Smooth muscle cell (in vitro differentiated cells): ENCODE measurements at regions not wholly inside any gene's neighbourhood (a gene's known extent, or its start where the extent isn't known, plus 50 kb on each side); places are given as distances from the start of the nearest gene placed in this dataset.

ENCODE experiments used
- DNase-seq: peaks from one replicate; lab custom pipeline; 2025; ENCODE audit not compliant: unreplicated experiment; lab: John Stamatoyannopoulos, UW
- H2AFZ ChIP-seq: fragments of 200-600 bp; sonication (generic); 2 replicates; pipeline ENCODE4 v1.6.0; 2016; ENCODE audit warnings: antibody characterized with exemption, low read depth, mild to moderate bottlenecking
- H3F3A ChIP-seq: fragments of 200-600 bp; sonication (generic); 2 replicates; pipeline ENCODE4 v1.6.0; 2017; ENCODE audit warnings: antibody characterized with exemption, low read depth
- H3K27ac ChIP-seq: fragments of 200-600 bp; sonication (generic); 2 replicates; pipeline ENCODE4 v1.5.1; 2016; ENCODE audit warnings: low read depth, mild to moderate bottlenecking
- H3K27me3 ChIP-seq: fragments of 200-600 bp; sonication (generic); 2 replicates; pipeline ENCODE4 v1.6.1; 2016; ENCODE audit warnings: low read depth, mild to moderate bottlenecking
- H3K36me3 ChIP-seq: fragments of 200-600 bp; sonication (generic); 2 replicates; pipeline ENCODE4 v1.5.1; 2016; ENCODE audit warnings: low read depth
- H3K4me1 ChIP-seq: fragments of 200-600 bp; sonication (generic); 2 replicates; pipeline ENCODE4 v1.5.1; 2016; ENCODE audit warnings: low read depth
- H3K4me2 ChIP-seq: fragments of 200-600 bp; sonication (generic); 2 replicates; pipeline ENCODE4 v1.6.0; 2016; ENCODE audit warnings: mild to moderate bottlenecking
- H3K4me3 ChIP-seq: fragments of 200-600 bp; sonication (generic); 2 replicates; pipeline ENCODE4 v1.5.1; 2016; ENCODE audit warnings: mild to moderate bottlenecking
- H3K79me2 ChIP-seq: fragments of 200-600 bp; sonication (generic); 2 replicates; pipeline ENCODE4 v1.6.0; 2016; ENCODE audit warnings: low read depth, mild to moderate bottlenecking
- H3K9ac ChIP-seq: fragments of 200-600 bp; sonication (generic); 2 replicates; pipeline ENCODE4 v1.6.0; 2016; ENCODE audit warnings: low read depth
- H3K9me3 ChIP-seq: fragments of 200-600 bp; sonication (generic); replicated peaks from 2 replicates; pipeline ENCODE4 v1.5.1; 2016; ENCODE audit warnings: low read depth
- H4K20me1 ChIP-seq: fragments of 200-600 bp; sonication (generic); 2 replicates; pipeline ENCODE4 v1.6.0; 2016; ENCODE audit warnings: low read depth
- CTCF ChIP-seq: fragments of 200-600 bp; sonication (generic); IDR thresholded peaks from 2 replicates; pipeline ENCODE4 v1.5.1; 2017; ENCODE audit warnings: borderline replicate concordance, mild to moderate bottlenecking, antibody characterized with exemption; ENCODE audit not compliant: insufficient read depth, poor library complexity, severe bottlenecking
- WGBS: methylation state at CpG from one replicate; pipeline ENCODE4 v1.1.7; 2016; ENCODE audit warnings: low lambda C conversion rate; 5-methylcytosine and 5-hydroxymethylcytosine counted together

DNA sequence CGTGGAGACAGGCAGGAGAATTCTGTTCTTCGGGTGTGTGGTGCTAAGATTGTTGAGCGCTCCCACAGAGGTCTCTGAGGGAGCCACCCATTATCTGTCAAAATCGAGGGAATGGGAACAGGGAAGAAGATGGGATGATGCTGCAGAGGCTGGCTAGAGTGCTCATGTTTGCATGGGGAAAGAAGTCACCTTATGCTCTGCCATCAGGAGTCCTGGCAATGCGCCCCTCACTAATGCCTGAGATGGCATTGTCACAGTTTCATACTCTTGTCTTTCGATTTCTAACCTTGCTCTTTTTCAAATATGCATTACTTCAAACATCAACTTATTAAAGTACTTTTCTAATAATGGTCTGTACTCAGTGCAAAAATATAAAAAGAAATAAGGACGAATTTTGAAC lies 463.3 kb upstream of the CELF4 start:
- no peak for DNase-seq
- Histone ChIP-seq H3K79me2 (no peaks in the 10 kb centered on the region), H3K36me3 (no peaks in the 10 kb centered on the region), H3K4me1 (peaks cover 3% of the 10 kb centered on the region), H3K9ac (no peak overlapping the region), H3K27me3 (peaks cover 10% of the 10 kb centered on the region), H3K4me2 (no peak overlapping the region), H3K9me3 (no peaks in the 10 kb centered on the region), H3F3A (no peaks in the 10 kb centered on the region), H4K20me1 (no peaks in the 10 kb centered on the region), H3K4me3 (no peak overlapping the region), H2AFZ (no peak overlapping the region), H3K27ac (no peak overlapping the region)
- 94% methylated on average over 7 of the region's 7 CpGs for WGBS
- no peak for TF ChIP-seq CTCF

DNA sequence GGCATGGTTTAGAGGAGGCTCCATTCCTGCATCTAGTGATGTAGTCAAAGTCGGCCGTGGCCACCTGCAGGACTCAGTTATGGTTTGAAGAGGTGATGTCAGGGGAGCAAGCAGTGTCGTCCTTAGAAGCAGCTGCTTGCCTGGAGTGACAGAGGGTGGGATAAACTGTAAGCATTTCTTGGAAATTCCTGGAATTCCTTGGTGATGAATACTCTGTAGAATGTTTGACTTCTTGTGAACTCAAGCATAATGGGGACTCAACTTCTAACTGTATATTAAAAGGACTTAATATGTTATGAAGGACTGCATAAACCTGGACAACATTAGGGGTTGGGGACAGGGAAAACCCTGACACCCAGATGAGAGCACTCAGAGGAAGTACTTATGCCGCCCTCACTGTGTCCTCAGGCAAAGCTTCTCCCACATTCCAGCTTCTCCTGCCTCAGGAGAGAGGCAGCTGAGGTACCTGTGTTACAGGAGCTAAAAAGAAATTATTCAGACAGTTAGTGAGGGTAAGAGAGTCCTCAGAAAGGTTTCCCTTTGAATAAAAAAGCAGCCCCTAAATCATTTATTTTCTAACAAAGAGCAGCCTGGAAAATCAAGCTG lies 459.9 kb upstream of the CELF4 start:
- 42% methylated on average over 4 of the region's 4 CpGs for WGBS
- Histone ChIP-seq H4K20me1 (no peaks in the 10 kb centered on the region), H3K4me1 (peaks cover 3% of the 10 kb centered on the region), H3K27me3 (peaks cover 10% of the 10 kb centered on the region), H2AFZ (no peak overlapping the region), H3K4me2 (no peak overlapping the region), H3K9ac (no peak overlapping the region), H3K79me2 (no peaks in the 10 kb centered on the region), H3K9me3 (no peaks in the 10 kb centered on the region), H3K36me3 (no peaks in the 10 kb centered on the region), H3K27ac (no peak overlapping the region), H3K4me3 (no peak overlapping the region), H3F3A (no peaks in the 10 kb centered on the region)
- TF ChIP-seq CTCF: no peak
- no peak for DNase-seq

DNA sequence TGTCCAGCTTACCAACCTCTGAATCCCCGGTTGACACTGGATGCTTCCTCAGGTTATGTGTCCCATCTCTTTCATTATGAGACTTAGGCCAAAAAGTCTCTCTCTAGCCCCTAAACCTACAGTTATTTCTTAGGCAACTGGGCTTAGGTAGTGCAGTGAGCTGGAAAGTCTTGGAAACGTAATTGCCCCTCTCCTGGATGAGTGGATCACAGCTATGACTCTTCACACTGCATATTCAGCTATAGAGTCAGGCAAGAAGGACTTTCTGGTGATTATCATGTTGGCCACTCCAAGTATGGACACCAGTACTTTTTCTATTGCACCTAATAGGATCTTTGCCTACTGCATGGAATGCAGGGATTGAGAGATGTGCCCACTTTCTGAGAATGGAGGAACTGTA lies 458.3 kb upstream of the CELF4 start:
- Histone ChIP-seq H3K27me3 (no peaks in the 10 kb centered on the region), H4K20me1 (no peaks in the 10 kb centered on the region), H3K4me1 (peaks cover 3% of the 10 kb centered on the region), H3K9me3 (no peaks in the 10 kb centered on the region), H3K4me2 (no peak overlapping the region), H3K27ac (no peak overlapping the region), H3K79me2 (no peaks in the 10 kb centered on the region), H2AFZ (no peak overlapping the region), H3K4me3 (no peak overlapping the region), H3K36me3 (no peaks in the 10 kb centered on the region), H3F3A (no peaks in the 10 kb centered on the region), H3K9ac (no peak overlapping the region)
- DNase-seq: no peak
- no peak for TF ChIP-seq CTCF
- 93% methylated on average over 2 of the region's 2 CpGs for WGBS

GRCh38 chr18:38022234-38022633 lies 456.6 kb upstream of the CELF4 start:
- no peaks in the 10 kb centered on the region for H3K9me3 ChIP-seq
- H3K4me1 ChIP-seq: peaks cover 3% of the 10 kb centered on the region
- H3K4me2 ChIP-seq: no peak overlapping the region
- DNase-seq: no peak
- H3K4me3 ChIP-seq: no peak overlapping the region
- H3K36me3 ChIP-seq: no peaks in the 10 kb centered on the region
- no peak overlapping the region for H3K27ac ChIP-seq
- H3F3A ChIP-seq: no peaks in the 10 kb centered on the region
- no peak overlapping the region for H3K9ac ChIP-seq
- no peak for TF ChIP-seq CTCF
- no peaks in the 10 kb centered on the region for H3K27me3 ChIP-seq
- H3K79me2 ChIP-seq: no peaks in the 10 kb centered on the region
- no peak overlapping the region for H2AFZ ChIP-seq
- 11% methylated on average over 4 of the region's 4 CpGs for WGBS
- H4K20me1 ChIP-seq: no peaks in the 10 kb centered on the region
